ENCODE measurements at regions not wholly inside any gene's neighbourhood (a gene's known extent, or its start where the extent isn't known, plus 50 kb on each side); places are given as distances from the start of the nearest gene placed in this dataset.
"Not testable (repeated sequence)": the region's sequence is repeated elsewhere in the genome, so short reads cannot be mapped to it uniquely, and the experiment has no call there.

DNA sequence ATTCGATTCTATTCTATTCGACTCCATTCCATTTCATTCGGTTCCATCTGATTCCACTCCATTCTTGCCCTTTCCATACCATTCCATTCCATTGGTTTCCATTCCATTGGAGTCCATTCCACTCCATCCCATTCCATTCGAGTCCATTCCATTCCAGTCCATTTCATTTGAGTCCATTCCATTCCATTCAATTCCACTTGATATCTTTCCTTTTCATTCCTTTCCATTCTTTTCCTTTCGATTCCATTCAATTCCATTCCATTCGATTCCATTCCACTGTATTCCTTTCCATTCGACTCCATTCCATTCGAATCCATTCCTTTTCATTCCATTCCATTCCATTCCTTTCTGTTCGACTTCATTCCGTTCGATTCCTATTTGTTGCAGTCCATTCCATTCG is 2591.8 kb upstream of the TPTE start:
- TF ChIP-seq, protein P1, sequence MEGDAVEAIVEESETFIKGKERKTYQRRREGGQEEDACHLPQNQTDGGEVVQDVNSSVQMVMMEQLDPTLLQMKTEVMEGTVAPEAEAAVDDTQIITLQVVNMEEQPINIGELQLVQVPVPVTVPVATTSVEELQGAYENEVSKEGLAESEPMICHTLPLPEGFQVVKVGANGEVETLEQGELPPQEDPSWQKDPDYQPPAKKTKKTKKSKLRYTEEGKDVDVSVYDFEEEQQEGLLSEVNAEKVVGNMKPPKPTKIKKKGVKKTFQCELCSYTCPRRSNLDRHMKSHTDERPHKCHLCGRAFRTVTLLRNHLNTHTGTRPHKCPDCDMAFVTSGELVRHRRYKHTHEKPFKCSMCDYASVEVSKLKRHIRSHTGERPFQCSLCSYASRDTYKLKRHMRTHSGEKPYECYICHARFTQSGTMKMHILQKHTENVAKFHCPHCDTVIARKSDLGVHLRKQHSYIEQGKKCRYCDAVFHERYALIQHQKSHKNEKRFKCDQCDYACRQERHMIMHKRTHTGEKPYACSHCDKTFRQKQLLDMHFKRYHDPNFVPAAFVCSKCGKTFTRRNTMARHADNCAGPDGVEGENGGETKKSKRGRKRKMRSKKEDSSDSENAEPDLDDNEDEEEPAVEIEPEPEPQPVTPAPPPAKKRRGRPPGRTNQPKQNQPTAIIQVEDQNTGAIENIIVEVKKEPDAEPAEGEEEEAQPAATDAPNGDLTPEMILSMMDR (IDR thresholded peaks at IDR 0.05): not testable (repeated sequence)
- not testable (repeated sequence) for TF ChIP-seq EZH2 (IDR thresholded peaks at IDR 0.05; ENCODE audit: borderline replicate concordance, insufficient read depth, low read depth, low read length, poor library complexity, severe bottlenecking)

Measured in B cell (primary cell).